ENCODE measurements at regions not wholly inside any gene's neighbourhood (a gene's known extent, or its start where the extent isn't known, plus 50 kb on each side); places are given as distances from the start of the nearest gene placed in this dataset.

GRCh38 chr14:83799233-83799632 is 1730.7 kb upstream of the FLRT2 start:
- Histone ChIP-seq H3K4me1 (ENCODE audit: low read depth) (no peaks in the 10 kb centered on the region), H3K36me3 (ENCODE audit: low read depth) (no peaks in the 10 kb centered on the region), H3K4me3 (no peak overlapping the region), H3K9me3 (peaks cover 8% of the 10 kb centered on the region)
- DNase-seq (no peak), ATAC-seq (no peak)
- intact Hi-C loops (cut with DNase I, micrococcal nuclease) = no loop called here
- no peak for TF ChIP-seq CTCF (IDR thresholded peaks at IDR 0.05)

GRCh38 chr14:83814896-83815295 is 1715.0 kb upstream of the FLRT2 start:
- H3K4me3 ChIP-seq = no peak overlapping the region
- peaks cover 6% of the 10 kb centered on the region for H3K9me3 ChIP-seq
- H3K36me3 ChIP-seq (ENCODE audit: low read depth) = no peaks in the 10 kb centered on the region
- H3K4me1 ChIP-seq (ENCODE audit: low read depth) = no peaks in the 10 kb centered on the region
- DNase-seq (no peak), ATAC-seq (no peak)
- intact Hi-C loops (cut with DNase I, micrococcal nuclease) = no loop called here
- TF ChIP-seq CTCF (IDR thresholded peaks at IDR 0.05) = no peak

DNA sequence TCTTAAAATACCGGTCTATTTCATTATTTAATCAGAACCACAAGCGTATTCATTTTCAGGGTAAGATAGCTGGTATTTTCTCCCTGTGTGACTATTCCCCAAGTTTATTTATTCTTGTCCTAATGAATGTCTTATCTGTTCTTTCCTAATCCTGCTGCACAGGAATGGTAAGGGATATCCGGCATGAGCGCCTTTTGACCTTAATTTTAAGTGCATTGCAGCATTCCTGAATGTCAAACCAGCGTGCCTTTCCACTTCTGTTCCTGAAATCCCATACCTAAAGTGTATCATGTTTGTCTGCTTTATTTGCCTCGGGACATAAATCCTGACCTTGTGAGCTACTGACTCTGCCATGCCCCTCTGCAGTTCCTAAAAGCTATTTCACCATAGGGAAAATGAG is 1713.2 kb upstream of the FLRT2 start:
- TF ChIP-seq CTCF (IDR thresholded peaks at IDR 0.05) = no peak
- Histone ChIP-seq H3K9me3 (peaks cover 6% of the 10 kb centered on the region), H3K4me3 (no peak overlapping the region), H3K4me1 (ENCODE audit: low read depth) (no peaks in the 10 kb centered on the region), H3K36me3 (ENCODE audit: low read depth) (no peaks in the 10 kb centered on the region)
- DNase-seq (no peak), ATAC-seq (no peak)
- intact Hi-C loops (cut with DNase I, micrococcal nuclease) = no loop called here

DNA sequence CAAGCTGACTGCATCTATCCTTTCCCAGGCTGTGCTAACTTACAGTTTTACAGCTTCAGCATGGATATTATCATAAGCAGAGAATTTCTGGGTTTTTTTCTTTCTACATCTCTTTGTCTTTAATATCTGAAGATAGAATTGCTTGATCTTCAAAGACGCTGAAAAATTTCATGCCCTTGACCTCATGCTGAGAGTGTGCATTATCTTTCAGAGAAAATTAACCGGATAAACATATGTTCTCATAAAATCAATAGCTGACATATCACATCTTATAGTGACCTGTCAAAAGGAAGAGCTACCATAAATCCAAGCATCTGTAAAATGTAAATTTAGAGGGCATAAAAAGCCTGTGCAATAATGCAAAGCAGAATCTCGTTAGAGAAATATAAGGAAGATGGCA is 1704.1 kb upstream of the FLRT2 start:
- peaks cover 6% of the 10 kb centered on the region for H3K9me3 ChIP-seq
- H3K4me3 ChIP-seq = no peak overlapping the region
- ATAC-seq (no peak), DNase-seq (no peak)
- H3K4me1 ChIP-seq (ENCODE audit: low read depth) = no peaks in the 10 kb centered on the region
- no peaks in the 10 kb centered on the region for H3K36me3 ChIP-seq (ENCODE audit: low read depth)
- TF ChIP-seq CTCF (IDR thresholded peaks at IDR 0.05) = no peak
- intact Hi-C loops (cut with DNase I, micrococcal nuclease) = no loop called here

DNA sequence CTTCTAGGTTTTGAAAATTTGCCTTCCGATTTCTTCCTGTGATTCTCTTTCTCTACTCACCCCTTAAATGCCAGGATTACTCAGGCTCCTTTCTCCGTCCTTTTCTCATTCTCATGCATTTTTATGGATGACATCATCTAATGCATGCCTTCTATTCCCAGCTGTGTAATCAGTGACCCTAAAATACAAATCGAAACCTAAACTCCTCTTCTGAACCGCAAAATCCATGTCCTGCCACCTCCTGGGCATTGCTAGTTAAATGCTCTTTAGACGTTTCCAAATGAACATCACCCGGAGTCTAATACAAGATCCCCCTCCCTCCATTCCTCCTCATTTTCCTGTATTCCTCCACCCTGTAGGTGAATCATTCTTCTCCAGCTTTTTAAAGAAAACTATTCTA is 1703.1 kb upstream of the FLRT2 start:
- DNase-seq = no peak
- intact Hi-C loops (cut with DNase I, micrococcal nuclease) = no loop called here
- no peak for TF ChIP-seq CTCF (IDR thresholded peaks at IDR 0.05)
- no peaks in the 10 kb centered on the region for H3K4me1 ChIP-seq (ENCODE audit: low read depth)
- no peaks in the 10 kb centered on the region for H3K36me3 ChIP-seq (ENCODE audit: low read depth)
- H3K9me3 ChIP-seq = peaks cover 6% of the 10 kb centered on the region
- ATAC-seq = no peak
- no peak overlapping the region for H3K4me3 ChIP-seq

- H3K4me1 ChIP-seq (ENCODE audit: low read depth) = no peaks in the 10 kb centered on the region
- peaks cover 6% of the 10 kb centered on the region for H3K9me3 ChIP-seq
- DNase-seq (no peak), ATAC-seq (no peak)
- no peak overlapping the region for H3K4me3 ChIP-seq
- TF ChIP-seq CTCF (IDR thresholded peaks at IDR 0.05) = no peak
- no peaks in the 10 kb centered on the region for H3K36me3 ChIP-seq (ENCODE audit: low read depth)
- intact Hi-C loops (cut with DNase I, micrococcal nuclease) = no loop called here
These were observed 1702.6 kb upstream of the FLRT2 start for GRCh38 chr14:83827383-83827782.

Measured in mucosa of descending colon (tissue), 3 donors.